ENCODE measurements at regions not wholly inside any gene's neighbourhood (a gene's known extent, or its start where the extent isn't known, plus 50 kb on each side); places are given as distances from the start of the nearest gene placed in this dataset.
"Not testable (repeated sequence)": the region's sequence is repeated elsewhere in the genome, so short reads cannot be mapped to it uniquely, and the experiment has no call there.

- DNase-seq (ENCODE audit: low read depth in 2 of 2): no peak
These were observed 110.3 kb upstream of the ETV6 start for GRCh38 chr12:11539156-11539555.

- DNase-seq (ENCODE audit: low read depth in 2 of 2): no peak
These were observed 109.3 kb upstream of the ETV6 start for GRCh38 chr12:11540156-11540555.

GRCh38 chr12:11540615-11541310 is 108.7 kb upstream of the ETV6 start:
- no peak for DNase-seq (ENCODE audit: low read depth in 2 of 2)

DNA sequence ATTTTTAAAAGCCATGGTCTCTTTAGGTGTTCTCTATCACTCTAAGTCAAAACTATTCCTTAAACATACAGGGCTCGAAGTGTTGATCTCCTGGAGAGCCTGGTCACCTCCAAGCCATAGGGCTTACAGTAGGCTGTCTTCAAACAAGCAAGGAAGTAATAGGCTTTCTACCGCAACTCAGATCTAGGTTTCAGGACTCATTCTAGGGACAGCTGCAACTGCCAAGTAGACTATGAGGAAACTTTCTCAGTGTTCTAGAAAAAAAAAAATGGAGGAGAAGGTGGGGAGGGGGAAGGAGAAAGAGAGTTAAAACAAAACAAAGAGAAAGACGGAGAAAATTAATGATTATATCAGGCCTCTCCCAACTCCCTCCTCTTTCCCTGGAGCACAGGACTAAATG is 106.9 kb upstream of the ETV6 start:
- no peak for DNase-seq (ENCODE audit: low read depth in 2 of 2)

- DNase-seq (ENCODE audit: low read depth in 2 of 2): no peak
These were observed 105.9 kb upstream of the ETV6 start for GRCh38 chr12:11543457-11544158.

- DNase-seq (ENCODE audit: low read depth in 2 of 2): no peak
These were observed 103.8 kb upstream of the ETV6 start for GRCh38 chr12:11545484-11546330.

- DNase-seq (ENCODE audit: low read depth in 2 of 2): not testable (repeated sequence)
These were observed 102.7 kb upstream of the ETV6 start for GRCh38 chr12:11546582-11547270.

- not testable (repeated sequence) for DNase-seq (ENCODE audit: low read depth in 2 of 2)
These were observed 102.2 kb upstream of the ETV6 start for GRCh38 chr12:11547271-11547646.

GRCh38 chr12:11549119-11549518 is 100.4 kb upstream of the ETV6 start:
- DNase-seq (ENCODE audit: low read depth in 2 of 2): no peak

DNA sequence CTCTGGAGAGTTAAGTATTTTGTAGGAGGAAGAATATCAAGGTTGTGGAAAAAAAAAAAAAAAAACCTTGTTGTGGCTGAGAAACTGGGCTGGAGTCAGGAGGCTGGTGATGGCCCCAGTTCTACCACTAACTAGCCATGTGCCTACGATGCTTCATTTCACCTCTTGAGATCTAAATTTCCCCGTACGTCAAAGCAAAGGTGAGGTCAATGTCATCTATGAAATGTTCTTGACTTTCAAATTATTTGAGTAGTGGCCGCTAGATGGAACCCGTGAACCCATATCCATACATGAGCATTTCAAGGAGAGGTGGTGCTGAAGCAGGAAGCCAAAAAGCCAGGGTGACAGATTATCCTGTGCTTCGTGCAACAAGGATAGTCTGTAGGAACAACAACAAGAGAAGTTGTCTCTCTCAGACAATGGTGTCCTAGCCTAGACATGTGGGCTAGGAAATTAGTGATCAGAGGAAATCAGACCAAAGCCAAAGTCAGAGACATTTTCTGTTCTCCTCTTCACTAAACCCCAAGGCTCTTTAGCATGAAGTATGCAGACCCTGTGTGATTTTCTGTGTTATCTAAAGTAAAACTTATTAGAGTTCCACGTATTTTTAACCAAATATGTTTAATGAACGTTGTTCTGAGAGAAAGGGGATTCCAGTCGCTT is 95.5 kb upstream of the ETV6 start:
- peak; percentile 9 to 17 for DNase-seq (ENCODE audit: low read depth in 2 of 2)

DNA sequence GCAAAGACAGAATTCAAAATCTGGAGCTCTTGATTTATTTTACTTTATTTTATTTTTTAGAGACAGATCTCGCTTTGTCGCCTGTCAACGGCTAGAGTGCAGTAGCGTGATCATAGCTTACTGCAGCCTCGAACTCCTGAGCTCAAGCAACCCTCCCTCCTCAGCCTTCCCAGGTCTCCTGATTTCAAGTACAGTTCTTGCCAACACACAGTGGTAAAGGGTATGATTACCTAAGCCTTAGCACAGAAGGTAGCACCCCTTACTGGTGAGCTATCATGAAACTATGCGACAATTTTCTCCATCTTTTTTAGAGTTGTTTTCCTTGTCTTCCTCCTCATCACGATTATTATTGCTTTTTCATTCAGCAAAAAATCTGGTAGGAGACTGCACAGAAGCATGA is 94.3 kb upstream of the ETV6 start:
- no peak for DNase-seq (ENCODE audit: low read depth in 2 of 2)

GRCh38 chr12:11555743-11556625 is 93.5 kb upstream of the ETV6 start:
- no peak for DNase-seq (ENCODE audit: low read depth in 2 of 2)

DNA sequence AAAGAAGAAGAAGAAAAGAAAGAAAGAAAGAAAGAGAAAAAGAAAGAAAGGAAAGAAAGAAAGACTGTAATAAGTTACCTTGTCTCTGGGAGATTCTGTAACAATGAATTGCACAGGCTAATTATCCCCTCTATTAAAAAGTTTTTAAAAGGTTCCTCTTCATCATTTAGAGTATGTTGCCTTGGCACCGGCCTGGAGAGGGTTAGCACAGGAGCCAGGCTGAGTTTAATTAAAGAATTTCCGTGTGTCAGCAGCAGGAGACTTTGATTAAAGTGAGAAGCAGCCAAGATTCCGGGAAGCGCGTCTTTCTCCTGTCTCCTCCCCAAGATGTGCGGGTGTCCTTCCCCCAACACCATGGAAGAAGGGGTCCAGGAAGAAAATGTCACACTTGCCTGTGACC is 92.8 kb upstream of the ETV6 start:
- DNase-seq (ENCODE audit: low read depth in 2 of 2): no peak

DNA sequence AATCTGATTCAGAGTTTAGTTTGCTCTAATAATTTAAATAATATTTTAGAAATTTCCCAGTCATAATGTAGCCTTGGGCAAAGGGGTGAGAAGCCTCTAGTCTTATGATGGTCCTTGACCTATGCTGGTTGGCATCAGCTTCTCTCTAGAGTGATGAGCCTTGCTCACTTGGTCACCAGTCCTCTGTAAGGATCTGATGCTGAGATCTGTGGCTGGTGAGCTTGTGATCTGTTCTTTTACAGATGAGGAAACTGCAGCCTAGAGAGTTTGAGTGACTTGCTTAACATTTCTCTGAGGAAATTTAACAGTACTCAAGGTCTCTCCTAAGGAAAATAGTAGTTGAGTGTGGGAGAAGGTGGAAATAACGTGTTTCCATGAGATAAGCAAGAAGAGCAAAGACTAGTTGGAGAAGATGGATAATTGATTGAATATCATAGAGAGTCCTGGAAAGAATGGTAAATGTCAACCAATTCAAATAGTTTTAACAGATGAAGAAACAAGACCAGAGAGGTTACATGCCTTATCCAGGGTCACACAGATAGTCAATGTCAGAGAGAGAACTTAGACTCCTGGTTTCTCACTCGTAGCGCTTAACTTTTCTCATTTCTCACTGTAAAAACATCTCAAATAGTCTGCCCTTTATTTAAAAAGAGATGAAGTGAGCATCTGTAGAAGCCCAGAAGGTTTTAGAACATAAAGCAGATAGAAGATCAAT is 89.7 kb upstream of the ETV6 start:
- no peak for DNase-seq (ENCODE audit: low read depth in 2 of 2)

DNA sequence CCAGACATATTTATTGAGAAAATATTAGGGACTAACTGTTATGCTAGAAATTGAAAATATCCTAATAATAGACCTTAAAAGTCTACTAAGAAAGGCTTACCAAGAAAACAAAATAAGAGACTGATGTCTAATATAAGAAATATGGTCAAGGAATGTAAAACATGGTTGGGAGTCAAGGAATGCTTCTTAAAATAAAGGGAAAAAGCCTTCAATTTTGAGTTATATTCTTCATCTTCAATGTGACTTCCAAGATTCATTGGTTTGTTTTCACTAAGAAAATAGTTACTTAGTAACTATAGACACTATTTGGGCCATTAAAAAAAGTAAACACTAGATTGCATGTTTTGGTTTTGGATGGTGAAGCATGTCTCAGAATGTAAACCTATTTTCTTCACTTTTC is 88.1 kb upstream of the ETV6 start:
- no peak for DNase-seq (ENCODE audit: low read depth in 2 of 2)

- no peak for DNase-seq (ENCODE audit: low read depth in 2 of 2)
These were observed 85.4 kb upstream of the ETV6 start for GRCh38 chr12:11563785-11564739.

DNA sequence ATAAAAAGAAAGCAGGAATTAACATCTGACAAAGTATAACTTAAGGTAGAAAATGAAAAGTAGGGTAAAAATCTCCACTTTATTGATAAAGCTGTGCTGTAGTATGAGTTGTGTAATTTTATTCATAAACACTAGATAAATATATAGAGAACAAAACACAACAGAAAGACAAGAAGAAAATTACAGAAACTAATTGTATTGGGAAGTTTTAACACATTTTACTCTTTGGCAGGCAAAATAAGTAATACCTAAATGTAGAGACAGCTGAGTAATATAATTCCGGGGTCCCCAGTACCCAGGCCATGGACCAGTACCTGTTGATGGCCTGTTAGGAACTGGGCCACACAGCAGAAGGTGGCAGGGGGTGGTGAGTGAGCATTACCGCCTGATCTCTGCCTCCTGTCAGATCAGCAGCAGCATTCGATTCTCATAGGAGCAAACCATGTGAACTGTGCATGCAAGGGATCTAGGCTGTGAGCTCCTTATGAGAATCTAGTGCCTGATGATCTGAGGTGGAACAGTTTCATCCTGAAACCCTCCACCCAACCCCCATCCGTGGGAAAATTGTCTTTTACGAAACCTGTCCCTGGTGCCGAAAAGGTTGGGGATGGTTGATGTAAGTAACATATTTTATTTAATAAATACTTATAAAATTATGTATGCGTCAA is 84.4 kb upstream of the ETV6 start:
- no peak for DNase-seq (ENCODE audit: low read depth in 2 of 2)

DNA sequence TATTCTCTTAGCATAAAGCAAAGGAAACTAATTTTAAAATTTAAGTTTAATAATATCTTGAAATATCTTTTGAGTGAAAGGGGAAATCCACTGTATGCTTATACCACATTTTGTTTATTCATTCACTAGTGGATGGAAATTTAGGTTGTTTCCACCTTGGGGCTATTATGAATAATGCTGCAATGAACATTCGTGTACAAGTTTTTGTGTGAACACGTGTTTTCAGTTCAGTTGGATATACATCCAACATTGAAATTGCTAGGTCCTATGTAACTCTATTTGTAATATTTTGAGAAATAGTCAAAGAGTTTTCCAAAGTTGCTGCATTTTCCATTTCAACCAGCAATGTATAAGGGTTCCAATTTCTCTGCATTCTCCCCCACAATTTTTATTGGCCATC is 83.7 kb upstream of the ETV6 start:
- no peak for DNase-seq (ENCODE audit: low read depth in 2 of 2)
